IMR-90 (cell line): ENCODE measurements at regions not wholly inside any gene's neighbourhood (a gene's known extent, or its start where the extent isn't known, plus 50 kb on each side); places are given as distances from the start of the nearest gene placed in this dataset.

Experiments
- ATAC-seq: fragments of 200-7000 bp; cut with Tn5 transposase; 2 replicates; pipeline ENCODE4 v1.9.1; 2020; ENCODE audit warnings: low read depth, mild to moderate bottlenecking, moderate library complexity
- BruUV-seq: library from RNA; stranded (reverse); fragments of 400-500 nt; replicated peaks from 2 replicates; lab custom pipeline; 2021; lab: Mats Ljungman, UMichigan
- CTCF ChIA-PET: fragments of 300-600 bp; formaldehyde crosslinking; extraction: SDS; loops from one replicate; lab custom pipeline; 2021; ENCODE audit warnings: antibody characterized with exemption; lab: Yijun Ruan, JAX
- POLR2A ChIA-PET: fragments of 300-600 bp; sonication (Branson Sonifier 250); formaldehyde crosslinking; loops from one replicate; lab custom pipeline; 2022; ENCODE audit warnings: antibody characterized with exemption; ENCODE audit not compliant: unreplicated experiment; lab: Charles Lee
- DNase-seq: peaks from one replicate; pipeline ENCODE4 v3.0.0; 2013
- H2AFZ ChIP-seq: replicated peaks from 2 replicates; pipeline ENCODE3; 2013; ENCODE audit warnings: low read length, mild to moderate bottlenecking; ENCODE audit not compliant: poor library complexity
- H2AK5ac ChIP-seq: 2 replicates; pipeline ENCODE4 v1.6.1; 2013; ENCODE audit warnings: low read depth, low read length, inconsistent platforms
- H2AK9ac ChIP-seq: replicated peaks from 2 replicates; pipeline ENCODE3; 2013; ENCODE audit warnings: mild to moderate bottlenecking, low read depth, low read length, moderate library complexity; ENCODE audit not compliant: poor library complexity
- H2BK120ac ChIP-seq: 2 replicates; pipeline ENCODE4 v1.6.1; 2013; ENCODE audit warnings: low read depth, low read length, inconsistent platforms
- H2BK15ac ChIP-seq: 3 replicates; pipeline ENCODE4 v1.6.1; 2013; ENCODE audit warnings: low read depth, low read length, inconsistent platforms
- H2BK20ac ChIP-seq: 2 replicates; pipeline ENCODE4 v1.6.1; 2013; ENCODE audit warnings: low read depth, mild to moderate bottlenecking, inconsistent platforms, low read length, moderate library complexity
- H2BK5ac ChIP-seq: 2 replicates; pipeline ENCODE4 v1.6.1; 2013; ENCODE audit warnings: mild to moderate bottlenecking, low read depth, low read length, inconsistent platforms; ENCODE audit not compliant: poor library complexity, severe bottlenecking
- H3K14ac ChIP-seq: replicated peaks from 2 replicates; pipeline ENCODE4 v1.6.1; 2013; ENCODE audit warnings: low read depth, low read length, inconsistent platforms
- H3K18ac ChIP-seq: 2 replicates; pipeline ENCODE4 v1.6.1; 2013; ENCODE audit warnings: low read depth, low read length, control low read depth
- H3K23ac ChIP-seq: 2 replicates; pipeline ENCODE4 v1.6.1; 2013; ENCODE audit warnings: low read depth, low read length, inconsistent platforms
- H3K27ac ChIP-seq: 2 replicates; pipeline ENCODE4 v1.5.1; 2013; ENCODE audit warnings: mild to moderate bottlenecking, control low read depth, low read length; ENCODE audit not compliant: insufficient read depth
- H3K27me3 ChIP-seq: 2 replicates; pipeline ENCODE4 v1.6.1; 2013; ENCODE audit warnings: low read length; ENCODE audit not compliant: control insufficient read depth, insufficient read depth
- H3K36me3 ChIP-seq: 2 replicates; pipeline ENCODE4 v1.6.1; 2013; ENCODE audit warnings: low read length, mixed read lengths; ENCODE audit not compliant: control insufficient read depth, insufficient read depth
- H3K4ac ChIP-seq: 2 replicates; pipeline ENCODE4 v1.6.1; 2013; ENCODE audit warnings: low read depth, low read length, inconsistent platforms
- H3K4me1 ChIP-seq: 2 replicates; pipeline ENCODE4 v1.6.1; 2013; ENCODE audit warnings: low read length, mixed read lengths; ENCODE audit not compliant: control insufficient read depth, insufficient read depth
- H3K4me2 ChIP-seq: 2 replicates; pipeline ENCODE4 v1.6.1; 2013; ENCODE audit warnings: low read depth, mild to moderate bottlenecking, control low read depth, low read length, moderate library complexity
- H3K4me3 ChIP-seq: 2 replicates; pipeline ENCODE4 v1.5.1; 2013; ENCODE audit warnings: low read depth, mild to moderate bottlenecking, control low read depth, low read length, moderate library complexity; ENCODE audit not compliant: insufficient read depth
- H3K56ac ChIP-seq: 2 replicates; pipeline ENCODE4 v1.6.1; 2013; ENCODE audit warnings: low read length, inconsistent platforms; ENCODE audit not compliant: insufficient read depth; ENCODE audit errors: extremely low read depth
- H3K79me1 ChIP-seq, 2 experiments: 2 replicates each; pipeline ENCODE4 v1.6.1; 2013; ENCODE audit warnings: low read length in 2 of 2, inconsistent platforms in 1 of 2, low read depth in 1 of 2
- H3K9ac ChIP-seq: 2 replicates; pipeline ENCODE4 v1.6.1; 2013; ENCODE audit warnings: low read depth, low read length, control low read depth
- H3K9me1 ChIP-seq: 2 replicates; pipeline ENCODE4 v1.6.1; 2013; ENCODE audit warnings: low read length, inconsistent platforms; ENCODE audit not compliant: insufficient read depth
- H3K9me3 ChIP-seq: 2 replicates; pipeline ENCODE4 v1.6.1; 2013; ENCODE audit warnings: low read length; ENCODE audit not compliant: control insufficient read depth, insufficient read depth
- H4K20me1 ChIP-seq: 2 replicates; pipeline ENCODE4 v1.6.1; 2013; ENCODE audit warnings: low read length, inconsistent platforms; ENCODE audit not compliant: insufficient read depth
- H4K5ac ChIP-seq: 2 replicates; pipeline ENCODE4 v1.6.1; 2013; ENCODE audit warnings: mild to moderate bottlenecking, low read depth, low read length, control low read depth
- H4K8ac ChIP-seq, 2 experiments: 2 replicates each; pipeline ENCODE4 v1.6.1; 2013; ENCODE audit warnings: low read depth in 2 of 2, low read length in 2 of 2, control low read depth in 1 of 2, inconsistent platforms in 1 of 2
- H4K91ac ChIP-seq: 2 replicates; pipeline ENCODE4 v1.6.1; 2013; ENCODE audit warnings: low read depth, low read length, inconsistent platforms; ENCODE audit not compliant: insufficient read depth
- RFX5 ChIP-seq: IDR thresholded peaks from 2 replicates; pipeline ENCODE4 v1.8.0; 2012; ENCODE audit warnings: low read depth, mild to moderate bottlenecking, low read length, moderate library complexity
- WGBS, 2 experiments: methylation state at CpG; one replicate each; pipeline versions ENCODE4 v1.1.5 to v1.1.7; 2013; ENCODE audit warnings: missing lambda C conversion rate in 2 of 2; ENCODE audit not compliant: insufficient read length in 1 of 2; ENCODE audit errors: extremely low coverage in 2 of 2; 5-methylcytosine and 5-hydroxymethylcytosine counted together
- dilution Hi-C: fragments of 300-500 bp; cut with HindIII; formaldehyde crosslinking; loops from one replicate; pipeline ENCODE4 v1.14.3; 2018; ENCODE audit warnings: low sequenced_read_pairs; ENCODE audit not compliant: unreplicated experiment
- in situ Hi-C: fragments of 300-500 bp; cut with MboI; formaldehyde crosslinking; loops from 3 replicates; pipeline ENCODE4 v1.14.3; 2019; ENCODE audit warnings: low sequenced_read_pairs, inconsistent platforms, mixed read lengths
- intact Hi-C: fragments of 100-400 bp; cut with micrococcal nuclease; formaldehyde crosslinking; loops from 2 replicates; pipeline ENCODE4 v1.10.0; 2022

- Histone ChIP-seq H4K20me1 (no peaks in the 10 kb centered on the region; the same call in 1 of the 2 replicates), H3K27me3 (no peaks in the 10 kb centered on the region), H3K79me1 (no peaks in the 10 kb centered on the region), H2AFZ (no peak overlapping the region), H3K18ac (no peak overlapping the region), H2BK15ac (no peak overlapping the region), H3K9me1 (no peaks in the 10 kb centered on the region; the same call in 1 of the 2 replicates), H2BK5ac (no peak overlapping the region), H3K4me3 (no peak overlapping the region), H4K91ac (no peak overlapping the region), H2AK9ac (no peak overlapping the region), H3K14ac (no peak overlapping the region), H2AK5ac (no peak overlapping the region), H2BK20ac (no peak overlapping the region), H3K9ac (no peak overlapping the region), H3K56ac (no peak overlapping the region), H3K4me2 (no peak overlapping the region), H4K5ac (no peak overlapping the region), H3K36me3 (no peaks in the 10 kb centered on the region), H3K9me3 (0 out of 2 replicates have a peak, but pooled peaks cover 3% of the 10 kb centered on the region), H3K27ac (no peak overlapping the region), H2BK120ac (no peak overlapping the region), H3K4ac (no peak overlapping the region), H3K23ac (no peak overlapping the region), H3K4me1 (no peaks in the 10 kb centered on the region), H4K8ac (no peak overlapping the region)
- dilution Hi-C loops (no loop called here), in situ Hi-C loops (no loop called here), intact Hi-C loops (no loop called here)
- BruUV-seq = no TSS peak
- ATAC-seq (no peak), DNase-seq (no peak)
- ChIA-PET POLR2A (no interaction called here), CTCF (no interaction called here)
- no CpG with 5 or more reads among the region's 3 CpGs for WGBS, 2 experiments
- TF ChIP-seq RFX5 = no peak
Measured at GRCh38 chr12:107526555-107527180, 158.9 kb upstream of the PWP1 start.
